ENCODE measurements at regions not wholly inside any gene's neighbourhood (a gene's known extent, or its start where the extent isn't known, plus 50 kb on each side); places are given as distances from the start of the nearest gene placed in this dataset.
"Not testable (repeated sequence)": the region's sequence is repeated elsewhere in the genome, so short reads cannot be mapped to it uniquely, and the experiment has no call there.

- no peak for DNase-seq (ENCODE audit: low spot score)
These were observed 78.1 kb upstream of the PICALM start for GRCh38 chr11:86147004-86147403.

- no peak for DNase-seq (ENCODE audit: low spot score)
These were observed 76.7 kb upstream of the PICALM start for GRCh38 chr11:86145439-86146156.

GRCh38 chr11:86144846-86145245 lies 76.0 kb upstream of the PICALM start:
- DNase-seq (ENCODE audit: low spot score) = no peak

GRCh38 chr11:86144087-86144486 lies 75.2 kb upstream of the PICALM start:
- not testable (repeated sequence) for DNase-seq (ENCODE audit: low spot score)

GRCh38 chr11:86143087-86144030 lies 74.5 kb upstream of the PICALM start:
- DNase-seq (ENCODE audit: low spot score) = peak; percentile 66

- DNase-seq (ENCODE audit: low spot score) = no peak
These were observed 73.3 kb upstream of the PICALM start for GRCh38 chr11:86142170-86142569.

GRCh38 chr11:86141727-86142126 lies 72.8 kb upstream of the PICALM start:
- peak; percentile 40 for DNase-seq (ENCODE audit: low spot score)

GRCh38 chr11:86140334-86140990 lies 71.6 kb upstream of the PICALM start:
- no peak for DNase-seq (ENCODE audit: low spot score)

GRCh38 chr11:86138958-86139357 lies 70.1 kb upstream of the PICALM start:
- peak; percentile 93 for DNase-seq (ENCODE audit: low spot score)

- no peak for DNase-seq (ENCODE audit: low spot score)
These were observed 67.7 kb upstream of the PICALM start for GRCh38 chr11:86136538-86136937.

GRCh38 chr11:86135319-86135714 lies 66.4 kb upstream of the PICALM start:
- DNase-seq (ENCODE audit: low spot score) = no peak

GRCh38 chr11:86134580-86135318 lies 65.9 kb upstream of the PICALM start:
- DNase-seq (ENCODE audit: low spot score) = no peak

- no peak for DNase-seq (ENCODE audit: low spot score)
These were observed 63.9 kb upstream of the PICALM start for GRCh38 chr11:86132667-86133249.

- DNase-seq (ENCODE audit: low spot score) = no peak
These were observed 61.1 kb upstream of the PICALM start for GRCh38 chr11:86129740-86130540.

GRCh38 chr11:86128914-86129313 lies 60.0 kb upstream of the PICALM start:
- no peak for DNase-seq (ENCODE audit: low spot score)

GRCh38 chr11:86126862-86127261 lies 58.0 kb upstream of the PICALM start:
- DNase-seq (ENCODE audit: low spot score) = no peak

- DNase-seq (ENCODE audit: low spot score) = peak; percentile 80
These were observed 55.7 kb upstream of the PICALM start for GRCh38 chr11:86124251-86125233.

GRCh38 chr11:86122773-86123172 lies 53.9 kb upstream of the PICALM start:
- DNase-seq (ENCODE audit: low spot score) = no peak

GRCh38 chr11:86120807-86121206 lies 51.9 kb upstream of the PICALM start:
- no peak for DNase-seq (ENCODE audit: low spot score)
